ENCODE measurements at regions not wholly inside any gene's neighbourhood (a gene's known extent, or its start where the extent isn't known, plus 50 kb on each side); places are given as distances from the start of the nearest gene placed in this dataset.
"Not testable (repeated sequence)": the region's sequence is repeated elsewhere in the genome, so short reads cannot be mapped to it uniquely, and the experiment has no call there.

GRCh38 chr16:87144232-87144631 lies 173.0 kb downstream of the C16orf95 start:
- POLR2A ChIA-PET = no interaction called here
- CTCF ChIA-PET = no interaction called here
- Mint-ChIP-seq H3K27me3 (no peaks in the 10 kb centered on the region), H3K36me3 (no peaks in the 10 kb centered on the region), H3K4me1 (ENCODE audit: low read depth) (no peaks in the 10 kb centered on the region), H3K27ac (no peak overlapping the region), H3K4me3 (no peak overlapping the region), H3K9me3 (peaks cover 6% of the 10 kb centered on the region)
- intact Hi-C loops (cut with micrococcal nuclease) = no loop called here
- DNase-seq = no peak

GRCh38 chr16:87145181-87146176 lies 171.7 kb downstream of the C16orf95 start:
- Mint-ChIP-seq H3K4me1 (ENCODE audit: low read depth) (no peaks in the 10 kb centered on the region), H3K27me3 (no peaks in the 10 kb centered on the region), H3K36me3 (no peaks in the 10 kb centered on the region), H3K27ac (no peak overlapping the region), H3K9me3 (peaks cover 6% of the 10 kb centered on the region), H3K4me3 (no peak overlapping the region)
- DNase-seq = peak; percentile 19
- ChIA-PET CTCF (no interaction called here), POLR2A (no interaction called here)
- intact Hi-C loops (cut with micrococcal nuclease) = no loop called here

- CTCF ChIA-PET = no interaction called here
- intact Hi-C loops (cut with micrococcal nuclease) = no loop called here
- Mint-ChIP-seq H3K27ac (no peak overlapping the region), H3K4me3 (no peak overlapping the region), H3K4me1 (ENCODE audit: low read depth) (no peaks in the 10 kb centered on the region), H3K36me3 (no peaks in the 10 kb centered on the region), H3K27me3 (no peaks in the 10 kb centered on the region), H3K9me3 (peaks cover 6% of the 10 kb centered on the region)
- DNase-seq = no peak
- POLR2A ChIA-PET = no interaction called here
Measured at GRCh38 chr16:87146676-87147075, 170.5 kb downstream of the C16orf95 start.

- POLR2A ChIA-PET = no interaction called here
- Mint-ChIP-seq H3K36me3 (no peaks in the 10 kb centered on the region), H3K4me3 (no peak overlapping the region), H3K4me1 (ENCODE audit: low read depth) (no peaks in the 10 kb centered on the region), H3K9me3 (peaks cover 6% of the 10 kb centered on the region), H3K27me3 (no peaks in the 10 kb centered on the region), H3K27ac (no peak overlapping the region)
- intact Hi-C loops (cut with micrococcal nuclease) = no loop called here
- DNase-seq = no peak
- CTCF ChIA-PET = no interaction called here
Measured at GRCh38 chr16:87149051-87149450, 168.1 kb downstream of the C16orf95 start.

- no peak overlapping the region for H3K27ac Mint-ChIP-seq
- CTCF ChIA-PET = no interaction called here
- H3K36me3 Mint-ChIP-seq = no peaks in the 10 kb centered on the region
- H3K4me3 Mint-ChIP-seq = no peak overlapping the region
- intact Hi-C loops (cut with micrococcal nuclease) = no loop called here
- POLR2A ChIA-PET = no interaction called here
- no peak for DNase-seq
- peaks cover 3% of the 10 kb centered on the region for H3K27me3 Mint-ChIP-seq
- H3K4me1 Mint-ChIP-seq (ENCODE audit: low read depth) = no peaks in the 10 kb centered on the region
- peaks cover 6% of the 10 kb centered on the region for H3K9me3 Mint-ChIP-seq
Measured at GRCh38 chr16:87150262-87150661, 166.9 kb downstream of the C16orf95 start.

- Mint-ChIP-seq H3K4me3 (no peak overlapping the region), H3K27ac (no peak overlapping the region), H3K36me3 (no peaks in the 10 kb centered on the region), H3K4me1 (ENCODE audit: low read depth) (no peaks in the 10 kb centered on the region), H3K9me3 (peaks cover 6% of the 10 kb centered on the region), H3K27me3 (peaks cover 3% of the 10 kb centered on the region)
- no peak for DNase-seq
- POLR2A ChIA-PET = no interaction called here
- CTCF ChIA-PET = no interaction called here
- intact Hi-C loops (cut with micrococcal nuclease) = no loop called here
Measured at GRCh38 chr16:87150681-87151280, 166.4 kb downstream of the C16orf95 start.

- Mint-ChIP-seq H3K4me1 (ENCODE audit: low read depth) (no peaks in the 10 kb centered on the region), H3K4me3 (no peak overlapping the region), H3K27ac (no peak overlapping the region), H3K36me3 (no peaks in the 10 kb centered on the region), H3K27me3 (peaks cover 5% of the 10 kb centered on the region), H3K9me3 (peaks cover 6% of the 10 kb centered on the region)
- intact Hi-C loops (cut with micrococcal nuclease) = no loop called here
- ChIA-PET POLR2A (no interaction called here), CTCF (no interaction called here)
- DNase-seq = no peak
Measured at GRCh38 chr16:87152221-87152755, 164.9 kb downstream of the C16orf95 start.

GRCh38 chr16:87153326-87153725 lies 163.9 kb downstream of the C16orf95 start:
- no peak for DNase-seq
- ChIA-PET CTCF (interaction anchor here (0.6 kb wide), 1 partner anchor 248 kb away, joined by 3 read pairs; no protein-coding TSS in a partner anchor), POLR2A (no interaction called here)
- intact Hi-C loops (cut with micrococcal nuclease) = no loop called here
- Mint-ChIP-seq H3K9me3 (peaks cover 6% of the 10 kb centered on the region), H3K27me3 (peaks cover 5% of the 10 kb centered on the region), H3K4me1 (ENCODE audit: low read depth) (no peaks in the 10 kb centered on the region), H3K27ac (no peak overlapping the region), H3K36me3 (no peaks in the 10 kb centered on the region), H3K4me3 (no peak overlapping the region)

- H3K4me3 Mint-ChIP-seq; intact Hi-C loops (cut with micrococcal nuclease); H3K9me3 Mint-ChIP-seq; H3K36me3 Mint-ChIP-seq; CTCF ChIA-PET; H3K4me1 Mint-ChIP-seq (ENCODE audit: low read depth); H3K27me3 Mint-ChIP-seq; DNase-seq; H3K27ac Mint-ChIP-seq; POLR2A ChIA-PET: not testable (repeated sequence)
Measured at GRCh38 chr16:87155315-87155714, 161.9 kb downstream of the C16orf95 start.

- Mint-ChIP-seq H3K4me3 (no peak overlapping the region), H3K27ac (no peak overlapping the region), H3K4me1 (ENCODE audit: low read depth) (no peaks in the 10 kb centered on the region), H3K36me3 (no peaks in the 10 kb centered on the region), H3K27me3 (peaks cover 5% of the 10 kb centered on the region), H3K9me3 (no peaks in the 10 kb centered on the region)
- DNase-seq = no peak
- intact Hi-C loops (cut with micrococcal nuclease) = no loop called here
- CTCF ChIA-PET = no interaction called here
- POLR2A ChIA-PET = no interaction called here
Measured at GRCh38 chr16:87156195-87156594, 161.0 kb downstream of the C16orf95 start.

- no peak for DNase-seq
- ChIA-PET POLR2A (no interaction called here), CTCF (interaction anchor here (0.6 to 1.0 kb wide), 2 partner anchors 117 to 137 kb away, joined by 3 read pairs; no protein-coding TSS in a partner anchor)
- Mint-ChIP-seq H3K27me3 (peaks cover 4% of the 10 kb centered on the region), H3K27ac (no peak overlapping the region), H3K4me1 (ENCODE audit: low read depth) (no peaks in the 10 kb centered on the region), H3K4me3 (no peak overlapping the region), H3K36me3 (peaks cover 2% of the 10 kb centered on the region), H3K9me3 (peaks cover 2% of the 10 kb centered on the region)
- intact Hi-C loops (cut with micrococcal nuclease) = no loop called here
Measured at GRCh38 chr16:87160234-87160636, 157.0 kb downstream of the C16orf95 start.

- H3K27me3 Mint-ChIP-seq = peaks cover 4% of the 10 kb centered on the region
- peaks cover 2% of the 10 kb centered on the region for H3K9me3 Mint-ChIP-seq
- H3K36me3 Mint-ChIP-seq = peaks cover 2% of the 10 kb centered on the region
- H3K27ac Mint-ChIP-seq = no peak overlapping the region
- DNase-seq = no peak
- intact Hi-C loops (cut with micrococcal nuclease) = no loop called here
- CTCF ChIA-PET = interaction anchor here (0.6 to 1.0 kb wide), 2 partner anchors 116 to 136 kb away, joined by 3 read pairs; no protein-coding TSS in a partner anchor
- POLR2A ChIA-PET = no interaction called here
- H3K4me1 Mint-ChIP-seq (ENCODE audit: low read depth) = no peaks in the 10 kb centered on the region
- H3K4me3 Mint-ChIP-seq = no peak overlapping the region
Measured at GRCh38 chr16:87160701-87161337, 156.4 kb downstream of the C16orf95 start.
